Middle frontal gyrus (tissue), 1 donor: ENCODE measurements at regions not wholly inside any gene's neighbourhood (a gene's known extent, or its start where the extent isn't known, plus 50 kb on each side); places are given as distances from the start of the nearest gene placed in this dataset.
"Not testable (repeated sequence)": the region's sequence is repeated elsewhere in the genome, so short reads cannot be mapped to it uniquely, and the experiment has no call there.

ENCODE experiments used
- DNase-seq: peaks from one replicate; pipeline ENCODE4 v3.0.0-alpha.2; 2015; ENCODE audit warnings: low spot score; ENCODE audit errors: extremely low spot score

DNA sequence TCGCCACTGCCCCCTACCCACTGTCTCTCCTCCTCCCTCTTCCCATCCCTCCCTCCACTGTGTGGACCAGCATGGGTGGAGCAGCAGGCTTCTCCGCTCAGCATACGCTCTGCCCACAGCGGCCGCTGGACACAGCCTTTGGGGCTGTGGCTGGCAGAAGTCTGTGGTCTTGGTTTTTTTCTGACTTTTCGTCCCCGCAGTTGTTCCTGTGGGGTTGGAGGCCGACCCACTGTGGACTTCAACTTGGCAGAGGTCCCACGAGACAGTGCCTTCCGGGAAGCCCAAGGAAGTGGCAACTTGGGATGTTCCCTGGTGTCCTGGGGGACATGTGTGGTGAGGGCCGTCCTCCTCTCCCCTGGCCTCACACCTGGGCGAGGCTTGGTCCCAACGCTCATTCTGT, 162.5 kb upstream of the C1orf174 start:
- DNase-seq = no peak

DNA sequence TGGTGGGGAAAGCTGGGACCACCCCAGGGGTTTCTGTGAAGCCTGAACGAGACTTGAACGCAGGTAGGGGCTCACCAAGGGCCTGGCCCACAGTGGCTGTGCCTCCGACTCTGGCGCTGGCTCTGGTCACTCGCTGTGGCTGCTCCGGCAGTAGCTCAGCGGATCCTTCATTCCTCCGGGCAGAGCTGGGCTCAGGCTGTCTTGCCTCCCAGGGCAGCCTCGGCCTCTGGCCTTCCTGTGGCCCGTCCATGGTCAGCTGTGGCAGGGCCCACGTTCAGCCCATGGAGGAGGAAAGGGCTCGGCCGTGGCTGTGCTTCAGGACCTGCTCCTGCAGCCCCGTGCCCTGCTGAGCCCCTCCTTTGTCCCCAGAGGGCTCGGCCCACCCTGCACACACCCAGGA, 162.9 kb upstream of the C1orf174 start:
- DNase-seq = no peak

DNA sequence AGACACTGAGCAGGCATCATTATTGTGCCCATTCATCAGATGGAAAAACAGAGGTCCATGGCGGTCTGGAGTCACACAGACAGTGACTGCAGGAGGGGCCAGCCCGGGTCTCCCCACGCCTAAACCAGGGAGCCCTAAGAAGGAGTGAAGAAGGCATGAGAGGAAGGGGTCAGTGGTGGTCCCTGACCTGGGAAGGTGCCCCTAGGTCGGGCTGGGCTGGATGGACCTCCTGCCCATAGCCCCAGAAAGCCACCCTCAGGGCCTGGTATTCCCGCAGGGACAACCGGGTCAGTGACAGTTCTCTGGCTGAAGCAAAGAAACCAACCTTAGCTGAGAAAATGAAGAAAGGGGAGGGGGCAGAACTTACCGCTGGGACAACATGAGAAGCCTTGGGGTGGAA, 163.4 kb upstream of the C1orf174 start:
- DNase-seq = no peak

DNA sequence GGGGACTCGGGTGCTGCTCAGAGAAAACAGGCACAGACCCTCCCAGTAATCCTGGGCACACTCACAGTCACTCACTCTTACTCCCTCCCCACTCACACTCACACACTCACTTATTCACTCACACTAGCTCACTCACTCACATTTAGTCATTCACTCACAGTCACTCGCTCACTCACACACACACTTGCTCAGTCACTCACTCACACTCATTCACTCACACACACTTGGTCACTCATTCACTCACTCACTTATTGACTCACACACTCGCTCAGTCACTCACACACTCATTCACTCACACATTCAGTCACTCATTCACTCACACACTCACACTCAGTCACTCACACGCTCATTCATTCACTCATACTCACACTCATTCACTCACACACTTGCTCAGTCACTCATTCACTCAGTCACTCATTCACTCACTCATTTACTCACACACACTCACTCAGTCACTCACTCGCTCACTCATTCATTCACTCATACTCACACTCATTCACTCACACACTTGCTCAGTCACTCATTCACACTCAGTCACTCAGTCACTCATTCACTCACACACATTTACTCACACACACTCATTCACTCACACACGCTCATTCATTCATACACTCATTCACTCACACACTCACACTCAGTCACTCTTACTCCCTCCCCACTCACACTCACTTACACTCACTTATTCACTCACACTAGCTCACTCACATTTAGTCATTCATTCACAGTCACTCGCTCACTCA, 164.2 kb upstream of the C1orf174 start:
- no peak for DNase-seq

DNA sequence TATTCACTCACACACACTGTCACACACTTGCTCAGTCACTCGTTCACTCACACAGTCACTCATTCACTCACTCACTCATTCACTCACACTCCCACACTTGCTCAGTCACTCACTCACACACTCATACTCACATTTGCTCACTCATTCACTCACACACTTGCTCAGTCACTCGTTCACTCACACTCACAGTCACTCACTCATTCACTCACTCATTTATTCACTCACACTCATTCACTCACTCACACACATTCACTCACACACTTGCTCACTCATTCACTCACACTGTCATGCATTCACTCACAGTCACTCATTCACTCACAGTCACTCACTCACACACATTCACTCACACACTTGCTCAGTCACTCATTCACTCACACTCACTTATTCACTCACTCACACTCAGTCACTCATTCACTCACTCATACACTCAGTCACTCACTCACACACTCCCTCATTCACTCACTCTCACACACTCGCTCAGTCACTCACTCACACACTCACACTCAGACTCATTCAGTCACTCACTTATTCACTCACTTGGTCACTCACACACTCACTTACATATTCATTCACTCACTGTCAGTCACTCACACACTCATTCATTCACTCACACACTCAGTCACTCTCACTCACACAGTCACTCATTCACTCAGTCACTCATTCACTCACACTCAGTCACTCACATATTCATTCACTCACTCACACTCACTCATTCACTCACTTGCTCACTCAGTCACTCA, 167.0 kb upstream of the C1orf174 start:
- no peak for DNase-seq

DNA sequence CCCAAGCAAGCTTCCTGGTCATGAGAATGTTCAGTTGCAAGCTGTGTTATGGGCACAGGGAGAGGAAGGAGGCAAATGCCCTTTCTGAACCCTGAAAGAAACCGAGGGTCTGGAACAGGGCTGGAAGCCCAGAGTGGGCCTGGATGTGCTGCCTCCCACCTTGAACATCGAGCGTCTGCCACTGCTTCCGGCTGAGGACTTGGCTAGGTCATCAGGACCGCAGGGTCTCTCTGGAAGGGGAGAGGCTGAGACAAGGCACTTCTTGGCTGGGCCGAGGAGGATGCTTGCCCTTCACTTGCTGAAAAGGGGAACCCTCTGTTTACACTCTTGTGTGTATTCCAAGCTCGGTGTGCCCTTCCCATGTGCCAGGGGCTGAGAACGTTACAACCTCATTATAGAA, 168.0 kb upstream of the C1orf174 start:
- no peak for DNase-seq

DNA sequence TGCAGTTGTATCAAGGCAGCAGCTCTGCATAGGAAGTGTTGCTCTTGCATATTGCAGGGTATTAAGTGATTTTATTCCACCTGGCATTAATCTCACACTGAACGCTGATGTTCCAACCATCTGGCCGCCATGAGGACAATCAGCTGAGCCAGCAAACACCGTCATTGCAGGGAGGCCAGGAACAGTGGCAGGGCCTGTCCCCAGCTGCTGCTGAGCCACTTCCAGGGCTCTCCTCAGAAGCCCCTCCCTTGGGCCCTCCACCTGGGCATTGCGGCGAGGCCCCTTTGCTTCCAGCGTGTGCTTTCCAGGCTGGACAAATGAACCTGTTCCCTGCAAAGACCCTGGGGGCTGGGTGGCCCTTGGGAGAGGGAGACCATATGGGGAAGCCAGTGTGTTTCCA, 171.6 kb upstream of the C1orf174 start:
- DNase-seq = no peak

DNA sequence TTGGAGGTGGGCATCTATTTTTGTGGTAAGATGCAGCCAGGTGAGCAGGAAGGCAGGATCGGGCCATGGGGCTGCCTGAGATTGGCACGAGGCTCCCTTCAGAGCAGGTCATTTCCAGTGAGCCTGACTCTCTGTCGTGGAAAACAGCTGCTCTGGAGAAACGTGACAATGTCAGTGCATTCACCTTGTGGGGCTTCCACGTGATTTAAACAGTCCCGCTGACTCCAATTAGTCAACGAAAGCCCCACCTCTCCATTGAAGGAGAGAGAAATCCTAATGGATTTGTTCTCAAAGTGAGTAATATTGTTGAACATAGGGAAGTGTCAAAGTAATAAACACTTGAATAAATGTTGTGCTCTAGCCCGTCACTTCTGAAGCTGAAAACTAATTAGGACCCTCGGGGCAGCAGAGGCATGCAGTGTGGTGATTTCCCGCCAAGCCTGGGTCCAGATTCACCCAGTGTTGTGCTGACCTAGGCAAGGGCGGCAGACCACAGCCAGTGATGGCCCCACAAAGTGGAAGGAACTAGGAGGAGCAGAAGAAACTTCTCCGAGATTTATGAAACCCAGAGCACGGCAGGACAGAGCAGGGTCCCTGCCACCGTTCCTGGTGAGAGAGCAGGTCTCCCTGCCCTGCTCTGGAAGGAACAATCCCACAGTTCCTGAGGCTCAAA, 172.5 kb upstream of the C1orf174 start:
- DNase-seq = no peak

DNA sequence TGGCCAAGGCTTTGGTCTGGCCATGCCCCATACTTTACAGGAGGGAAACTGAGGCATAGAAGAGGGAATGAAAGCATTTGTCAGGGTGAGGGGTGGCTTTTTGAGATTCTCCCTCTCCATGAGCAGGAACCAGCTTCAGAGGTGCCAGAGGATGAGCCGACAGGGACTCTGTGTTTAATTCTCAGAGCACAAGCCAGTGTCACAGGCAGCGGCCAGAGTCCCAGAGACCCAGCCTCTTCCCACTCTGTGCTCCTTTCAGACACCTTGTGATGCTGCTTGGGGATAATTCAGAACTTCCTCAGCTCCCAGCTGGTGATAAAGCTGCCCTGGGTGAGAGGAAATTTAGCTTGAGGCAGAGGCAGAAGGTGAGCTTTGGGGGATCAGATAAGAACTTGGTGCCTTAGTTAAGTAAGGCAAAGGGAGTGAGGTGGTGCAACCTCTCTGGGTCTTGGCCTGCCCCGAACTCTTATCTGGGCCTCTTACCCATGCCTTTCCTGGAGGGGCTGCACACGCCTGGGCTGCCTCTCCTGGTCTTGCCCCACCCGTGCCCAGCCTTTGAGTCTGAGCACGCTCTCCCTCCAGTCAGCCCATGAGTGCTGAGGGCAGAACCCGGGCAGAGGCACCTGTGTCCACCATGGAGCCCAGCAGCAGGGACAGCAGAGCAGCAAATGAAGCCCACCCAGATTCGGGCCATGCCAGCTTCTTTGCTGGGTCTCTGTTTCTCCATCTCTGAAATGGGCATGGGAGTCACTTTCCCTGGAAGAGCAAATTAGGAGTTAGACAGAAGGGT, 175.6 kb upstream of the C1orf174 start:
- no peak for DNase-seq

DNA sequence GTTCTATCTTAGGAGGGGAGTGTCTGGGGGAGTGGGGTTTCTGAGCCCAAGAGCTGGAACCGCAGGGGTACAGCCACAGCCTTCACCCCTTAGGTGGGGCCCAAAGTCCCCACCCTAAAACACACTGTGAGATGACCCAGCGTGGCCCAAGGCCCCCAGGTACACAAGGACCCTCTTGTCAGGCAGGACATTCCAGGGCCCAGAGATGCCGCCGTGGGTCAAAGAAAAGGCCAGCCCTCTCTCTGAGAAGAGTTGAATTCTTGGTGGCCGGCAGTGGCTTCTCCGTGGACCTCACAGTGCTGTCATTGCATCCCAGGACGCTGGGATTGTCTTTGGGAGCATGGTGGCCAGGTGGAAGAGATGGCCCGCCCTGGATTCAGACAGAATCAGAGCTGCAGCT, 176.3 kb upstream of the C1orf174 start:
- no peak for DNase-seq

DNA sequence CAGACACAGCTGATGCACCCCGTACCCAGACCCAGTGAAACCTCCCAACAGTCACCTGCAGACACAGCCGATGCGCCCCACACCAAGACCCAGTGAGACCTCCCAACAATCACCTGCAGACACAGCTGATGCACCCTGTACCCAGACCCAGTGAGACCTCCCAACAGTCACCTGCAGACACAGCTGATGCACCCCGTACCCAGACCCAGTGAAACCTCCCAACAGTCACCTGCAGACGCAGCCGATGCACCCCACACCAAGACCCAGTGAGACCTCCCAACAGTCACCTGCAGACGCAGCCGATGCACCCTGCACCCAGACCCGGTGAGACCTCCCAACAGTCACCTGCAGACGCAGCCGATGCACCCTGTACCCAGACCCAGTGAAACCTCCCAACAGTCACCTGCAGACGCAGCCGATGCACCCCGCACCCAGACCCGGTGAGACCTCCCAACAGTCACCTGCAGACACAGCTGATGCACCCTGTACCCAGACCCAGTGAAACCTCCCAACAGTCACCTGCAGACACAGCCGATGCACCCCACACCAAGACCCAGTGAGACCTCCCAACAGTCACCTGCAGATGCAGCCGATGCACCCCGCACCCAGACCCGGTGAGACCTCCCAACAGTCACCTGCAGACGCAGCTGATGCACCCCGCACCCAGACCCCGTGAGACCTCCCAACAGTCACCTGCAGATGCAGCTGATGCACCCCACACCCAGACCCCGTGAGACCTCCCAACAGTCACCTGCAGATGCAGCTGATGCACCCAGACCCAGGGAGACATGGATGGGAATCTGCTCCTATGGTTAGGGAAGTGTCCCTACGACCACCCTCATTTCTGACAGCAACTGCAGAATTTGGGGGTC, 178.3 kb upstream of the C1orf174 start:
- not testable (repeated sequence) for DNase-seq

DNA sequence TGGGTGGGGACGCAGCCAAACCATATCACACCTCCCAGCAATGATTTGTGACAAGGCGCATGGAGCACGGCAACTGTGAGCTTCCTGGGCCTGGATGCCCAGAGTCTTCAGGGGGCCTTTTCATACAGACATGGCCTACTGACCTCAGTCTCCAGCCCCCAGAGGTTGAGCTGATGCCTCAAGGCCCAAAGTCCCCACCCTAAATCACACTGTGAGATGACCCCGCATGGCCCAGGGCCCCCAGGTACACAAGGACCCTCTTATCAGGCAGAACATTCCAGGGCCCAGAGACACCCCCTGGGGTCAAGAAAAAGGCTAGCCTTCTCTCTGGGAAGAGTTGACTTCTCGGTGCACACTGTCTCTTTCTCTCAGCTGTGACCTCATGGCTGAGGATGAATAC, 179.7 kb upstream of the C1orf174 start:
- DNase-seq = no peak

DNA sequence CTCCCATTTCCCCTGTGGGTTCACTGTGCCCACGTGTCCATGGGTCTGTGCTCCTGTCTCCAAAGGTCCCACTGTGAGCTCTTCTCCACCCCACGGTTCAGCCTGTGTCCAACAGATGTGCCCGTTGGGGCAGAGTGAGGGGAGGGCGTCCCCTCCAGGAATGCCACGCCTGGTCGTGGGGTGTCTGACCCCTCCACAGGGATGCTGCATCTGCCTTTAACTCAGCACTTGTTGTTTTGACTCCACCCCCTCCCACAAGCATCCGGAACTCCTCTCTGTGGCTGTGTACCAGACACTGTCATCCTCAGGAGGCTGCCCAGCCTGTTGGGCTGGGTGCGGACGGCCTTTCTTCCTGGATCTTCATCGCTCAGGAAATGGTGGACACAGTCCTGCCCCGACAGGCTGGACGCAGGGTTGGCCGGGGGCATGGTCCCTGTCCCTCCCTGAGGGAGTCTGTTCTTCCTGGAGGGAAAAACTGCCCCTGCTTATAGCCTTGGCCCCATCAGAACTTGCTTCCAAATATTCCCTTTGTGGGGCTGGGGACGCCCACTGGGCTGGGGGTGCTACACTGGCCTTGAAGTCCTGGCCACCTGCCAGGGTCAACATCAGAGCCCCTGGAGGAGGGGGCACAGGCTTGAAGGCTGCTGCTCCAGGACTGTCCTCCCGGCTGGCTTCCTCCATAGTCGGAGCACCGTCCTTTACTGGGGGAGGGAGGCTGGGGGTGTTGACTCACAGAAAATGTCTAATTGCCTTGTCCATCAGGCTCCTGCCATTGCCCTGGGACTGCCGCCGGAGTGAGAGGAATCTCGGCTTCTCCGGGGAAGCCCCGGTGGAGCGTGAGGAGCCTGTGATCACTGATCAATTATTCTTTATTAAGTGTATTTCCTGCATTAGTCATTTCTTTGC, 182.0 kb upstream of the C1orf174 start:
- no peak for DNase-seq

DNA sequence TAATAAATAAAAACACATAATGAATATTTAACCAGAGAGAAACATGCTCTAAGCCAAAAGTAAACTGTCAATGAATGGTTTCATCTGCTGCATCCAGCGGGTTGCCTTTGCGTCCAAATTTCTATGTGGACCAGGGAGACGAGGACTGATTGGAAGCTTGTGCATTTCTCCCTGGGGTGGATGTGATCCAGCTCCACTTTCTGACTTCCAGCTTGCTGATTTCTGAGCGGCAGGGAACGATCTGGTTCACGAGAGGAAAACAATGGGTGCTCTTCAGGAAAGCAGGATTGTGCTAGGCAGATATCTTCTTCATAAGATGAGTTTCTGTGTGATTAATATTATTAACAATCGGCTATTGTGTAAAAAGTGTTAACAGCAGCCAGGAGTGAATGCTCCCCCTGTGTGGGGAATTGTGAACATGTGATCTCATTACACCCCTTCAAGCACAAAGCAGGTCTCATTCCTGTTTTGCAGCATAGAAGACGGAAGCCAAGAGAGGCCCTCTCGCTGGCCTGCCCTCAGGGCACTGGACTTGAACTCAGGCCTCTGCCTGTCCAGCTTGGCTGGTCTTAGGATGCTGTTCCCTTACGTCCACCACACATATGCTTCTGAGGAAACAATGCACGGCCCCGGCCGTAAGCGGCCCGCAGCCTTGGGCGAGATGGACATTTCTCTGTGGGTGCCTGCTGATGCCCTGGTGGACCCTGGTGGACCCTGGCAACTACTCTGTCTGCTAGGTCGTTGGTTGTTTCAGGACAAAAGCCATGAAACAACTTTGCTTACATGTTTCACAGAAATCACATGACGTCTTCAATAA, 183.4 kb upstream of the C1orf174 start:
- DNase-seq = no peak

DNA sequence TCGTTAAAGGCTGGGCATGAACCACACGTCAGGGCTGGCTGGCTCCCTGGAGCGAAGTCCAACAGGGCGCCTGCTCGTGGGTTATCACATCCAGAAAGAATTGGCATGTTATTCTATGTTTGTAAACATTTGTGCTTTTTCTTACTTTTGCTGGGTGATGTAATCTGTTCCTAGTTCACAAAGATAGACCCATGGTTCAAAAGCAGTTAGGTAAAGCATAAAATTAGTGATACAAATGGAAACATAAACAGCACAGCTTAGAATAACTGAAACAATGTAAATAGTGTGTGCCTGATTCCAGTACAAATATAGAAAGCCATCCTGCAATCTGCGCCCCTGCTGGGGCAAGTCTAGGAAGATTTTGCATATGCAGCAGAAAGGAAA, 184.0 kb upstream of the C1orf174 start:
- no peak for DNase-seq

DNA sequence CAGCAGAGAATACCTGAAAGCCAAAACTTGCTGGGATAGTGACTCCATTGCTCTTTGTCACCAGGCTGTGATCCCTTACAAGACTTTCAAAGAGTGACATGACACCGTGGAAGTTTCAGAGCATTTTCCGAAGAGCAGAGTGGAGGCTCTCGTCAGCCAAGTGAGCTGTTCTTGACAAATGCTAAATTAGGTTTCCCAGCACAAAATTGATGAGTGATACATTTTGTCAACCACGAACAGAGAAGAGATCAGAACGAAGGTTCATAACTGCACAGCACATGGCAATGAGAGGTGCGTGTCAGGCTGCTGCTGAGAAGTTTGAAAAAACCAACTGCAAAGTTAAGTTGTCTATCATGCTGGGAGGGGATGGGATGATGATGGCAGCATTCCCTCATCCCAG, 184.4 kb upstream of the C1orf174 start:
- DNase-seq = no peak

DNA sequence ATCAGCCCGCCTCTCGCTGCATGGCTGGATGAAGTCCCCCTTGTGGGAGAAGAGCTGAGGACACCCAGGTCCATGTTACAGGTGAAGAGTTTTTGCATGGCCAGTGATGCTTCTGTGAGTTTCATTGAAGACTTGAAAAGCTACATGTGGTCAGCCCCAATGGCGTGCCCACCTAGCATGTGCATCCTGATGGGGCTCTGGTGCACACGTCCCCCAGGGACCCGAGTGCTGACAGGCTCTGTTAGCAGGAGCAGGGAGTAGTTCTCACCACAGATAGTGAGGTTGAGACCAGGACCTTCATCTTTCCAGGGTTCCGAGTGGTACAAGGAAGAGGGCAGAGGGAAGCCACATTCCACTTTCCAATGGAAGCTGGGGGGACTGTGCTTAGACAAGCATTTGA, 184.8 kb upstream of the C1orf174 start:
- no peak for DNase-seq

DNA sequence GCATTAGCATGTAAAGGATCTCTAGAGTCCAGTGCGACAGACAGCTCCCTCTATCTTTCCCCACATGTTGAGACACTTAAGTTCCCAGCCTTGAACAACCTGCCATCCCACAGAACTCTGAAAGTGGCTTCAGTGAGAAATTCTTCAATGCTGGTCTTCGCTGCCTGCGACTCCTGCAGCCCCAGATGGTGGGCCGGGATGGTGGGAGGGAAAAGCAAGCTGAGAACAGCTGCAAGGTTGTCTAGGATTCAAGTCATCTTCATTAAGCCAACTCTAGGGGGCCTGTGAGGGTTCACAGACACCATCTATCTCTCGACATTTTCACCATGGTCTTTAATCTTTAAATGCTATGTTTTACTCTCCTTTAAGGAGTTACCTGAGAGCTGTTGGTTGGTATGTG, 185.5 kb upstream of the C1orf174 start:
- no peak for DNase-seq
